NT2/D1 (cell line): ENCODE measurements at regions not wholly inside any gene's neighbourhood (a gene's known extent, or its start where the extent isn't known, plus 50 kb on each side); places are given as distances from the start of the nearest gene placed in this dataset.

Experiments
- DNase-seq: peaks from one replicate; pipeline ENCODE4 v3.0.0-alpha.2; 2011; ENCODE audit warnings: low read depth, low spot score
- H3K27me3 ChIP-seq: 2 replicates; pipeline ENCODE4 v1.6.0; 2011; ENCODE audit warnings: mild to moderate bottlenecking; ENCODE audit not compliant: insufficient read length, insufficient read depth
- H3K36me3 ChIP-seq: 2 replicates; pipeline ENCODE4 v1.6.1; 2011; ENCODE audit warnings: mild to moderate bottlenecking, low read length, mixed read lengths; ENCODE audit not compliant: insufficient read depth, insufficient read length
- H3K4me1 ChIP-seq: 2 replicates; pipeline ENCODE4 v1.5.1; 2011; ENCODE audit not compliant: insufficient read depth, insufficient read length
- H3K4me3 ChIP-seq: 2 replicates; pipeline ENCODE4 v1.5.1; 2011; ENCODE audit warnings: low read depth; ENCODE audit not compliant: insufficient read length
- H3K9ac ChIP-seq: 2 replicates; pipeline ENCODE4 v1.6.0; 2011; ENCODE audit warnings: low read depth; ENCODE audit not compliant: insufficient read length
- H3K9me3 ChIP-seq: 2 replicates; pipeline ENCODE4 v1.5.1; 2011; ENCODE audit warnings: mild to moderate bottlenecking, low read length; ENCODE audit not compliant: insufficient read depth
- SUZ12 ChIP-seq: IDR thresholded peaks from 2 replicates; pipeline ENCODE4 v1.6.1; 2011; ENCODE audit not compliant: insufficient read length, insufficient read depth; ENCODE audit errors: extremely low read depth
- YY1 ChIP-seq: IDR thresholded peaks from 2 replicates; pipeline ENCODE4 v1.6.1; 2011; ENCODE audit not compliant: insufficient read length, insufficient read depth
- ZNF274 ChIP-seq: IDR thresholded peaks from 2 replicates; pipeline ENCODE4 v1.6.1; 2011; ENCODE audit warnings: mild to moderate bottlenecking, low read depth, low read length

DNA sequence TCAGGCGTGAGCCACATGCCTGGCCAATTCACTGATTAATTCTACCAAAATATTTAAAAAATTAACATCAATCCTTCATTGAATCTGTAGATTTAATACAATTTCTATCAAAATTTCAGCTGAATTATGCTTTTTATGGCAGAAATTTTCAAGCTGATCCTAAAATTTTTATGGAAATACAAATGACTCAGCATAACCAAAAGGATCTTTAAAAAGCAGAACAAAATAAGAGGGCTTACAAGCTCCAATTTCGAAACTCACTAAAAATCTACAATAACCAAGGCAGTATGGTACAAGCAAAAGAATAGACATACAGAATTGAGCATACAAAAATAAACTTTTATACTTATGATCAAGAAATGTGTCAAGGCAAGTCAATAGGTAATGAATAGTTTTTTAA, 180.4 kb upstream of the CTNNB1 start:
- Histone ChIP-seq H3K4me1 (no peaks in the 10 kb centered on the region), H3K9me3 (no peaks in the 10 kb centered on the region), H3K27me3 (no peaks in the 10 kb centered on the region), H3K4me3 (no peak overlapping the region), H3K9ac (no peak overlapping the region), H3K36me3 (no peaks in the 10 kb centered on the region)
- TF ChIP-seq SUZ12 = no peak
- TF ChIP-seq ZNF274 = no peak
- no peak for TF ChIP-seq YY1
- DNase-seq = no peak

DNA sequence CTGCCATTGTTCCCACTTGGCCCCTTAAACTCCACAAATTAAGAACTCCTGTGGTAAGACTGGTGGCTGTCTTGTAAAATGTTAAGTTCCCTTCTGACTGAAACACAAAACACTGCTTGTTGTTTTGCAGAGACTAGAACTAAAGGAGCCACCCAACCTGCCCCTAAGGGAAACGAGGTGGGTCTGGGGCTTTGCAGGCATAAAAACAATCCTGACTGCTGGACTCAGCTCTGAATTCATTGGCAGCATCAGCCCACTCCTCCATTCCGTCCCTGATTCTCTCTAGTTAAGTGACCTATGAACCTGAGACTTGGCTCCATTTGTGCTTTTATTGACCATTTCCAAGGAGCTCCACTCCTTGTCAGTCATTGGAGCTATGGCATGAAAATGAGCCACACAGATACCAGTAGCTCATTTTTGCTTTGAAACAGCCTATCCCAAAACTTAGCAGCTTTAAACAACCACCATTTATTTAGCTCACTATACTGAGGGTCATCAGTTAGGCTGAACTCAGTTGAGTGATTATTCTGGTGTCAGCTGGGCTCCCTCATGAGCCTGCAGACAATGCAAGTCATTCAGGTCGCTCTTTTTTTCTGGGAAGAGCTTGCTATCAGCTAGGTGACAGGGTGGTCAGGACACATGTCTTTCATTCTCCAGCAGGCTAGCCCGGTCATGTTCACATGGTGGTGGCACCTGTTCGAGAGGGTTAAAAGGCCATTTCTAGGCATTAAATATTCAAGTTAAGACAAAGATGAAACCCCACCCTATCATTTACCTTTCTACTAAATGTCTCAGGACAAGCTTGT, 175.1 kb upstream of the CTNNB1 start:
- no peaks in the 10 kb centered on the region for H3K36me3 ChIP-seq
- peaks cover 3% of the 10 kb centered on the region for H3K4me1 ChIP-seq
- TF ChIP-seq YY1 (no peak), SUZ12 (no peak), ZNF274 (no peak)
- no peak overlapping the region for H3K4me3 ChIP-seq
- no peak overlapping the region for H3K9ac ChIP-seq
- no peak for DNase-seq
- no peaks in the 10 kb centered on the region for H3K27me3 ChIP-seq
- no peaks in the 10 kb centered on the region for H3K9me3 ChIP-seq

DNA sequence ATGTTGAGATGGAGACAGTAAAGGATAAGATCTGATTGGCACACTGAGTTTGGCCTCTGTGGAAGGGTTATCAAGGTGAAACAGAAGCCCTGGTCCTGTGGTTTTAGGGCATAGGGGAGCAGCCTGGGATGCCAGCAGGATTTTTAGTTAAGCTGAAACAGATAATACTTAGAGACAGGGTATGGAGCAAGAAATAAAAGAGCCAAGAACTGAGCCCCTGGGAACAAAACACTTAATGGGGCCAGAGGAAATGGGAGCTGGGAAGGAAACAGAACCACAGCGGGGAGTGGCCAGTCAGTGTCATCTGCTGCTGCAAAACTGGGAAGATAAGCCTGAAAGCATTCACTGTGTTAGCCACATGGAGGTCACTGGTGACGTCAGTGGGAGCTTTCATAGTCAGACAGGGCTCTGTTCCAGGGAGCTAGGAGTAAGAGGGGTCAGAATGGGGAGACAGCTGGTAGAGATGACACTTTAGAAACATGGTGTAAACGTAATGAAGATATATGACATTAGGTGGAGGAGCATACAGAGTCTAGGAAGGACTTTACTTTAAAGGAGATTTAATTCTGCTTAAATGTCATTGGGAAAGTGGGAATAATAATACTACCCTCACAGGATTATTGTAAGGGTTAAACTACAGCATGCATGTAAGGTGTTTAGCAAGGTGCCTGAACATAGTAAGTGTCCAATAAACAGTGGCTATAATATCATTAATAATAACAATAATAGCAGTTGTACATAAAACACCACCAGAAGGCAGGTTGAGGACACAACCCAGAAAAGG, 172.7 kb upstream of the CTNNB1 start:
- DNase-seq = no peak
- H3K4me3 ChIP-seq = no peak overlapping the region
- TF ChIP-seq YY1 = no peak
- no peak for TF ChIP-seq SUZ12
- no peak for TF ChIP-seq ZNF274
- no peaks in the 10 kb centered on the region for H3K36me3 ChIP-seq
- no peaks in the 10 kb centered on the region for H3K9me3 ChIP-seq
- H3K9ac ChIP-seq = no peak overlapping the region
- peaks cover 5% of the 10 kb centered on the region for H3K4me1 ChIP-seq
- H3K27me3 ChIP-seq = no peaks in the 10 kb centered on the region

DNA sequence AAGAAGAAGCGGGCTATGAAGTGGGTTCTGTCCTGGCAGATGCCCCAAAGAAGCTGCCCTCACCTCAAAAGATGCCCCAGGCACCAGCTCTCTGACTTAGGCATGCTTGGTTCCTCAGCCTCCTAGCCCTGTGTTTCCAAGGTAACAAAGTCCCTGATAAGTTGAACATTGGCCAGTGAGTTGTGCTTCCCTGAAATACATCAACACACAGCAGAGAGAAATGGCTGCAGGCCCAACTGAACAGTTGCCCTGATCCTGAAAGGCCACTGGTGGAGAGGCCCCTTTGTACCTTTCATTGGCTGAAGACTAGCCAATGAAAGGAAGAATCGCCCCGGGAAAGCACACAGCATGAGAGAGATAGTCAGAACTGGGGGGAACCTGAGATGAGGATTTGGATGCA, 169.9 kb upstream of the CTNNB1 start:
- no peak for DNase-seq
- TF ChIP-seq SUZ12 (no peak), ZNF274 (no peak), YY1 (no peak)
- H3K4me1 ChIP-seq = peaks cover 4% of the 10 kb centered on the region
- H3K9ac ChIP-seq = no peak overlapping the region
- H3K4me3 ChIP-seq = no peak overlapping the region
- H3K36me3 ChIP-seq = no peaks in the 10 kb centered on the region
- peaks cover 10% of the 10 kb centered on the region; the same call in 1 of the 2 replicates for H3K9me3 ChIP-seq
- H3K27me3 ChIP-seq = no peaks in the 10 kb centered on the region

DNA sequence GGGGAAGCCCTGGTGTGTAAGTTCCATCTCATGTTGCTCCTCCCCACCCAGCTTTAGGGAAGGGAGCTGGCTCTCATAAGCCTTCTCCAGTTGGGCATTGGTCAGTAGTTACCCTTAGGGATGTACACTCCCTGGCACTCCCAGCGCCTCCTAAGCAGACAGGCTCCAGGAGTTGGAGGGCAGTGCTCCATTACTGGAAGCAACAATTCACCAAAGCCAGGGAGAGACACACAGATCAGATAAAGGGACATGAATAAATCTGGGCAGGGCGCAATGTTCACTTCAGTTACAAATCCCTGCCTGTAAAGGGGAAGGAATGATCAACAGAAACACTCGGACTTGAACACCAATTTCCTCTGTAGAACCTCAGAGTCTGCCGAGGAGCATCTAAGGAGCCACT, 169.1 kb upstream of the CTNNB1 start:
- no peaks in the 10 kb centered on the region for H3K27me3 ChIP-seq
- no peak overlapping the region for H3K9ac ChIP-seq
- H3K36me3 ChIP-seq = no peaks in the 10 kb centered on the region
- DNase-seq = no peak
- peaks cover 2% of the 10 kb centered on the region for H3K4me1 ChIP-seq
- H3K4me3 ChIP-seq = no peak overlapping the region
- H3K9me3 ChIP-seq = peaks cover 10% of the 10 kb centered on the region; the same call in 1 of the 2 replicates
- TF ChIP-seq SUZ12 = no peak
- no peak for TF ChIP-seq ZNF274
- no peak for TF ChIP-seq YY1

DNA sequence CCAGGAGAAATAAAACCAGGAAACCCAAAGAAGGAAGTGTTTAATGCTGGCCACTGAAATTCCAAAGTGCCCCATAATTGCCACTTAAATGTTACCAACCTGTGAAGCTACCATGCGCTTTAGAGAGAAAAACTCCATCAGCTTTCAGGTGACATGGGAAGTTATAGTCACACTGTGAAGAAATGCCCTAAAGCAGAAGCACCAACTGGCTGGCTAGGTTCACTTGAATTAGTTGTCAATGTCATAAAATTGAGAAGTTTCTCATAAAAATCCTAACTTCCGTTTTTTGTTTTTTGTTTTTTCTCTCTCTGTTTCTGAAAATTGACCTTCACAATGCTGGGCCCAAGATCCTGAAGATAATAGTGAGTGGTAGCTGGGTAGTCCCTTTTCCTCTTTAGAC, 167.9 kb upstream of the CTNNB1 start:
- TF ChIP-seq YY1 (no peak), SUZ12 (no peak), ZNF274 (no peak)
- H3K27me3 ChIP-seq = no peaks in the 10 kb centered on the region

DNA sequence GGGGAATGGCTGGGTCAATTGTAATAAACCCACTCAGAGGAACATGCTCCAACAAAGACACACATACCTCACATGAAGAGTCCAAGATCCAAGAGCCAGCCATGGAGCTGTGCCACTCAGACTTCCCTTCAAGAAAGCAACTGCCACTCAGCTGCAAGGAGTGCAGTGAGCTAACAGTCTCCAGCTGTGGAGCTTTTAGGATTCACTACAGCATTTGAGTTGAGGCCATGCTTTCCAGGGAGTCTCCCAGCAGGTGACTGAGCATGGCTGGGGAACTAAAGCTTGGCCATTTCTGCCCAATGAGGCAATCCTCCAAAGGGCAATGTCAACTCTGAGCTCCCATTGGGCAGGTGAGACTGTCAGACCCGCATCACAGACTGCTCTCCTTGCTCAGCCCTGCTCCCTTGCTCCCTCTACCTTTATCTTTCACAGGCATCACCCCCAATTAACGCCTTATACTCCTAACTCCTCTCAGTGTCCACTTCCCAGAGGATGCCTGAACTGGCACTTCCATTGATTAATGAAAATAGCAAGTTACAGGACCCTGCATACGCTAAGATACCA, 165.3 kb upstream of the CTNNB1 start:
- Histone ChIP-seq H3K9me3 (peaks cover 10% of the 10 kb centered on the region; the same call in 1 of the 2 replicates), H3K9ac (no peak overlapping the region), H3K4me1 (peaks cover 2% of the 10 kb centered on the region), H3K36me3 (no peaks in the 10 kb centered on the region), H3K27me3 (no peaks in the 10 kb centered on the region), H3K4me3 (no peak overlapping the region)
- TF ChIP-seq SUZ12 = no peak
- no peak for TF ChIP-seq ZNF274
- no peak for TF ChIP-seq YY1
- DNase-seq = no peak

More for the DNA sequence above, 167.9 kb upstream of the CTNNB1 start:
- Histone ChIP-seq H3K4me3 (no peak overlapping the region), H3K9ac (no peak overlapping the region), H3K9me3 (peaks cover 10% of the 10 kb centered on the region; the same call in 1 of the 2 replicates), H3K36me3 (no peaks in the 10 kb centered on the region), H3K4me1 (peaks cover 2% of the 10 kb centered on the region)
- DNase-seq = no peak
